Neural crest cell (in vitro differentiated cells): ENCODE measurements at regions not wholly inside any gene's neighbourhood (a gene's known extent, or its start where the extent isn't known, plus 50 kb on each side); places are given as distances from the start of the nearest gene placed in this dataset.

Source experiments
- DNase-seq: peaks from one replicate; pipeline ENCODE4 v3.0.0; 2021; ENCODE audit warnings: low read depth, mixed read lengths, low spot score
- H3K27ac Mint-ChIP-seq: one replicate; pipeline ENCODE4 v1.8.0; 2021; ENCODE audit warnings: mild to moderate bottlenecking, mixed read lengths; ENCODE audit not compliant: unreplicated experiment
- H3K27me3 Mint-ChIP-seq: 2 replicates; pipeline ENCODE4 v1.8.0; 2021; ENCODE audit warnings: low read depth, mild to moderate bottlenecking, mixed read lengths
- H3K36me3 Mint-ChIP-seq: 2 replicates; pipeline ENCODE4 v1.8.0; 2021; ENCODE audit warnings: low read depth, mild to moderate bottlenecking, mixed read lengths
- H3K4me1 Mint-ChIP-seq: 2 replicates; pipeline ENCODE4 v1.8.0; 2021; ENCODE audit warnings: mixed read lengths
- H3K4me3 Mint-ChIP-seq: one replicate; pipeline ENCODE4 v1.8.0; 2021; ENCODE audit warnings: mild to moderate bottlenecking, mixed read lengths
- H3K9me3 Mint-ChIP-seq: 2 replicates; pipeline ENCODE4 v1.8.0; 2021; ENCODE audit warnings: mixed read lengths
- TF ChIP-seq, protein P1 (sequence below): fragments of 200-600 bp; sonication (generic); conservative IDR thresholded peaks from 2 replicates; pipeline ENCODE4 v1.5.0; 2021; ENCODE audit warnings: antibody characterized with exemption, mild to moderate bottlenecking

DNA sequence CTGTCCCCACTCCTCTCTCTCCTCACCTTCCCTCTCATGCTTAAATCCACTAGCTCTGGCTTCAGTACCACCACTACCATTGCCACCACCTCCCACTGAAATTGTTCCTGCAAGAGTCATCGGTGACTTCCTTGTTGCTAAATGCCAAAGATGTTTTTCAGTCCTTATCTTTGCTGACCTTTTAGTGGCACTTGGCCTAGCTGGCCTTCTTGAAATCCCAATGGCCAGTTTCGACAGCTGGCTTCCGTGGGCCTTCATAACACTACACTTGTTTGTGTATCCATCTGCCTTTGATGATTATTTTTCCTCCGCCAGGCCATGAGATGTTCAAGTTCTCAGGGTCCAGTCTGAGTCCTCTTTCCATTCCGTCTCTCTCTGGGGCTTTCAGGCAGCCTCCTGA, 118.2 kb upstream of the NANOS1 start:
- no peak overlapping the region for H3K4me3 Mint-ChIP-seq
- DNase-seq: no peak
- no peaks in the 10 kb centered on the region for H3K27me3 Mint-ChIP-seq
- no peaks in the 10 kb centered on the region for H3K9me3 Mint-ChIP-seq
- H3K27ac Mint-ChIP-seq: no peak overlapping the region
- H3K4me1 Mint-ChIP-seq: peaks cover 6% of the 10 kb centered on the region
- TF ChIP-seq, protein P1, sequence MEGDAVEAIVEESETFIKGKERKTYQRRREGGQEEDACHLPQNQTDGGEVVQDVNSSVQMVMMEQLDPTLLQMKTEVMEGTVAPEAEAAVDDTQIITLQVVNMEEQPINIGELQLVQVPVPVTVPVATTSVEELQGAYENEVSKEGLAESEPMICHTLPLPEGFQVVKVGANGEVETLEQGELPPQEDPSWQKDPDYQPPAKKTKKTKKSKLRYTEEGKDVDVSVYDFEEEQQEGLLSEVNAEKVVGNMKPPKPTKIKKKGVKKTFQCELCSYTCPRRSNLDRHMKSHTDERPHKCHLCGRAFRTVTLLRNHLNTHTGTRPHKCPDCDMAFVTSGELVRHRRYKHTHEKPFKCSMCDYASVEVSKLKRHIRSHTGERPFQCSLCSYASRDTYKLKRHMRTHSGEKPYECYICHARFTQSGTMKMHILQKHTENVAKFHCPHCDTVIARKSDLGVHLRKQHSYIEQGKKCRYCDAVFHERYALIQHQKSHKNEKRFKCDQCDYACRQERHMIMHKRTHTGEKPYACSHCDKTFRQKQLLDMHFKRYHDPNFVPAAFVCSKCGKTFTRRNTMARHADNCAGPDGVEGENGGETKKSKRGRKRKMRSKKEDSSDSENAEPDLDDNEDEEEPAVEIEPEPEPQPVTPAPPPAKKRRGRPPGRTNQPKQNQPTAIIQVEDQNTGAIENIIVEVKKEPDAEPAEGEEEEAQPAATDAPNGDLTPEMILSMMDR: no peak
- H3K36me3 Mint-ChIP-seq: no peaks in the 10 kb centered on the region

- TF ChIP-seq, protein P1: no peak
- H3K27ac Mint-ChIP-seq: no peak overlapping the region
- H3K9me3 Mint-ChIP-seq: no peaks in the 10 kb centered on the region
Observed at GRCh38 chr10:118912961-118913600, 116.4 kb upstream of the NANOS1 start.

GRCh38 chr10:118913825-118914224, 115.7 kb upstream of the NANOS1 start:
- Mint-ChIP-seq H3K27ac (no peak overlapping the region), H3K4me1 (peaks cover 16% of the 10 kb centered on the region), H3K4me3 (no peak overlapping the region), H3K9me3 (no peaks in the 10 kb centered on the region), H3K36me3 (no peaks in the 10 kb centered on the region), H3K27me3 (no peaks in the 10 kb centered on the region)
- TF ChIP-seq, protein P1: no peak
- no peak for DNase-seq

More at GRCh38 chr10:118912961-118913600, 116.4 kb upstream of the NANOS1 start:
- H3K4me3 Mint-ChIP-seq: no peak overlapping the region
- no peaks in the 10 kb centered on the region for H3K27me3 Mint-ChIP-seq
- no peak for DNase-seq
- peaks cover 8% of the 10 kb centered on the region for H3K4me1 Mint-ChIP-seq
- no peaks in the 10 kb centered on the region for H3K36me3 Mint-ChIP-seq

DNA sequence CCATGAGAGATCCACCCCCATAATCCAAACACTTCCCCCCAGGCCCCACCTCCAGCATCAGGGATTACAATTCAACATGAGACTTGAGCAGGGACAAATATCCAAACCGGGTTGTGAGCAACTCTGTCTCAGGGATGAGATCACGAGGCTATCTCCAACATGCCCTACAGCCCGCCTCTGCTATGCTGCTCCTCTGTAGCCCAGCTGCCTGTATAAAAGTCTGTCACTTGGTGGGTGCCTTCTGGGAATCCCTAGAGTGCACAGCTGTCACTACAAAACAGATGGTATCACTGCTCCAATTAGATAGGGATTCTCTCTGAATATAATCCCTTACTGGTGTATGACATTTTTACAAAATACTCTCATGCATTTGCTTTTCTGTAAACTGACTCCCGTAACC, 114.9 kb upstream of the NANOS1 start:
- Mint-ChIP-seq H3K36me3 (no peaks in the 10 kb centered on the region), H3K27me3 (no peaks in the 10 kb centered on the region), H3K4me1 (peaks cover 21% of the 10 kb centered on the region), H3K4me3 (no peak overlapping the region), H3K9me3 (no peaks in the 10 kb centered on the region), H3K27ac (no peak overlapping the region)
- no peak for DNase-seq
- TF ChIP-seq, protein P1: no peak

GRCh38 chr10:118915161-118915560, 114.4 kb upstream of the NANOS1 start:
- Mint-ChIP-seq H3K4me3 (no peak overlapping the region), H3K9me3 (no peaks in the 10 kb centered on the region), H3K27ac (no peak overlapping the region), H3K4me1 (peaks cover 21% of the 10 kb centered on the region), H3K36me3 (no peaks in the 10 kb centered on the region), H3K27me3 (no peaks in the 10 kb centered on the region)
- TF ChIP-seq, protein P1: no peak
- DNase-seq: no peak
